PC-9 (cell line): ENCODE measurements at regions not wholly inside any gene's neighbourhood (a gene's known extent, or its start where the extent isn't known, plus 50 kb on each side); places are given as distances from the start of the nearest gene placed in this dataset.

ENCODE experiments used
- BruUV-seq: library from RNA; stranded (reverse); fragments of 400-500 nt; replicated peaks from 2 replicates; lab custom pipeline; 2021; lab: Mats Ljungman, UMichigan
- CTCF ChIA-PET: fragments of 300-600 bp; sonication (Branson Sonifier 250); formaldehyde crosslinking; loops from one replicate; lab custom pipeline; 2022; ENCODE audit warnings: antibody characterized with exemption; lab: Charles Lee
- POLR2A ChIA-PET: fragments of 300-600 bp; sonication (Branson Sonifier 250); formaldehyde crosslinking; loops from one replicate; lab custom pipeline; 2022; ENCODE audit warnings: antibody characterized with exemption; ENCODE audit not compliant: unreplicated experiment; lab: Charles Lee
- DNase-seq, 2 experiments: peaks; one replicate each; pipeline versions ENCODE4 v3.0.0 to v3.0.0-alpha.2; 2015 to 2022; ENCODE audit warnings: mixed read lengths in 1 of 2
- H2AFZ ChIP-seq: fragments of 200-600 bp; sonication (generic); 2 replicates; pipeline ENCODE4 v1.8.1; 2017; ENCODE audit warnings: antibody characterized with exemption
- H3F3A ChIP-seq: fragments of 200-600 bp; sonication (generic); 2 replicates; pipeline ENCODE4 v1.8.1; 2017; ENCODE audit warnings: antibody characterized with exemption, mild to moderate bottlenecking, low read depth; ENCODE audit not compliant: insufficient read depth
- H3K27ac ChIP-seq: fragments of 200-600 bp; sonication (generic); 2 replicates; pipeline ENCODE4 v1.6.1; 2016; ENCODE audit warnings: mixed run types
- H3K27me3 ChIP-seq: fragments of 200-600 bp; sonication (generic); 2 replicates; pipeline ENCODE4 v1.6.1; 2016; ENCODE audit warnings: low read depth, mixed run types; ENCODE audit not compliant: insufficient read depth
- H3K36me3 ChIP-seq: fragments of 200-600 bp; sonication (generic); 2 replicates; pipeline ENCODE4 v1.6.1; 2016; ENCODE audit warnings: low read depth, mixed run types
- H3K4me1 ChIP-seq: fragments of 200-600 bp; sonication (generic); replicated peaks from 2 replicates; pipeline ENCODE4 v1.6.1; 2016; ENCODE audit warnings: mixed run types; ENCODE audit not compliant: insufficient read depth
- H3K4me2 ChIP-seq: fragments of 200-600 bp; sonication (generic); 2 replicates; pipeline ENCODE4 v1.6.1; 2017; ENCODE audit warnings: mixed run types
- H3K4me3 ChIP-seq: fragments of 200-600 bp; sonication (generic); 2 replicates; pipeline ENCODE4 v1.6.1; 2016; ENCODE audit warnings: mixed run types
- H3K79me2 ChIP-seq: fragments of 200-600 bp; sonication (generic); 2 replicates; pipeline ENCODE4 v1.6.1; 2017; ENCODE audit warnings: low read depth, mixed run types
- H3K9me2 ChIP-seq: fragments of 200-600 bp; sonication (generic); 2 replicates; pipeline ENCODE4 v1.8.1; 2017; ENCODE audit warnings: mild to moderate bottlenecking; ENCODE audit not compliant: insufficient read depth
- H3K9me3 ChIP-seq: fragments of 200-600 bp; sonication (generic); 2 replicates; pipeline ENCODE4 v1.8.1; 2016; ENCODE audit warnings: low read depth; ENCODE audit not compliant: insufficient read depth
- H4K20me1 ChIP-seq: fragments of 200-600 bp; sonication (generic); 2 replicates; pipeline ENCODE4 v1.8.1; 2017; ENCODE audit not compliant: insufficient read depth
- CTCF ChIP-seq: fragments of 200-600 bp; sonication (generic); conservative IDR thresholded peaks from 2 replicates; pipeline ENCODE4 v1.6.1; 2017; ENCODE audit warnings: mixed run types, antibody characterized with exemption, mild to moderate bottlenecking, moderate library complexity
- EZH2 ChIP-seq: fragments of 200-600 bp; sonication (generic); IDR thresholded peaks from 2 replicates; pipeline ENCODE4 v1.8.0; 2017; ENCODE audit warnings: antibody characterized with exemption, low read depth
- intact Hi-C: fragments of 100-400 bp; cut with micrococcal nuclease; formaldehyde crosslinking; loops from one replicate; pipeline ENCODE4 v1.10.0; 2022; ENCODE audit not compliant: unreplicated experiment

- Histone ChIP-seq H4K20me1 (no peaks in the 10 kb centered on the region), H2AFZ (no peak overlapping the region), H3K9me3 (peaks cover 11% of the 10 kb centered on the region; the same call in 1 of the 2 replicates), H3K36me3 (no peaks in the 10 kb centered on the region), H3K27ac (no peak overlapping the region), H3K4me1 (no peaks in the 10 kb centered on the region), H3K4me2 (no peak overlapping the region), H3K4me3 (no peak overlapping the region), H3K79me2 (no peaks in the 10 kb centered on the region), H3F3A (no peaks in the 10 kb centered on the region), H3K9me2 (no peaks in the 10 kb centered on the region), H3K27me3 (no peaks in the 10 kb centered on the region)
- POLR2A ChIA-PET, result no interaction called here
- CTCF ChIA-PET, result no interaction called here
- BruUV-seq, result no TSS peak
- TF ChIP-seq CTCF, result no peak
- no peak for TF ChIP-seq EZH2
- DNase-seq, result no peak
- intact Hi-C loops, result no loop called here
Observed at GRCh38 chr2:234733093-234733489, 218.7 kb upstream of the SH3BP4 start.

GRCh38 chr2:234732404-234733092, 219.3 kb upstream of the SH3BP4 start:
- Histone ChIP-seq H4K20me1 (no peaks in the 10 kb centered on the region), H3F3A (no peaks in the 10 kb centered on the region), H3K4me3 (no peak overlapping the region), H3K27ac (no peak overlapping the region), H3K4me2 (no peak overlapping the region), H3K4me1 (no peaks in the 10 kb centered on the region), H3K9me2 (no peaks in the 10 kb centered on the region), H3K36me3 (no peaks in the 10 kb centered on the region), H3K9me3 (peaks cover 11% of the 10 kb centered on the region; the same call in 1 of the 2 replicates), H3K79me2 (no peaks in the 10 kb centered on the region), H2AFZ (no peak overlapping the region), H3K27me3 (no peaks in the 10 kb centered on the region)
- POLR2A ChIA-PET, result no interaction called here
- CTCF ChIA-PET, result no interaction called here
- no peak for TF ChIP-seq EZH2
- TF ChIP-seq CTCF, result no peak
- intact Hi-C loops, result no loop called here
- no peak for DNase-seq
- BruUV-seq, result no TSS peak

GRCh38 chr2:234731236-234731635, 220.6 kb upstream of the SH3BP4 start:
- TF ChIP-seq CTCF (no peak), EZH2 (no peak)
- no peak for DNase-seq
- intact Hi-C loops, result no loop called here
- Histone ChIP-seq H3K27ac (no peak overlapping the region), H3K9me3 (peaks cover 14% of the 10 kb centered on the region; the same call in 1 of the 2 replicates), H4K20me1 (no peaks in the 10 kb centered on the region), H3F3A (no peaks in the 10 kb centered on the region), H3K79me2 (no peaks in the 10 kb centered on the region), H2AFZ (no peak overlapping the region), H3K4me2 (no peak overlapping the region), H3K9me2 (no peaks in the 10 kb centered on the region), H3K4me1 (peaks cover 3% of the 10 kb centered on the region), H3K4me3 (no peak overlapping the region), H3K36me3 (no peaks in the 10 kb centered on the region), H3K27me3 (no peaks in the 10 kb centered on the region)
- BruUV-seq, result no TSS peak
- ChIA-PET CTCF (no interaction called here), POLR2A (no interaction called here)
